Common myeloid progenitor, CD34-positive (primary cell): ENCODE measurements at regions not wholly inside any gene's neighbourhood (a gene's known extent, or its start where the extent isn't known, plus 50 kb on each side); places are given as distances from the start of the nearest gene placed in this dataset.

Source experiments
- CTCF ChIA-PET: fragments of 350-600 bp; sonication (Branson Sonifier 250); formaldehyde crosslinking; loops from one replicate; lab custom pipeline; 2021; ENCODE audit warnings: antibody characterized with exemption; lab: Charles Lee
- POLR2A ChIA-PET: fragments of 350-600 bp; sonication (Branson Sonifier 250); formaldehyde crosslinking; loops from one replicate; lab custom pipeline; 2021; ENCODE audit warnings: antibody characterized with exemption; lab: Charles Lee
- DNase-seq, 3 donors: peaks; one replicate each; pipeline versions ENCODE4 v3.0.0 to v3.0.0-alpha.2; 2013
- H3K27ac ChIP-seq, 2 experiments: 1 replicate in 1 of 2; 2 replicates in 1 of 2; pipeline ENCODE4 v1.7.0; 2013; ENCODE audit warnings: inconsistent platforms in 2 of 2, low read length in 2 of 2, mild to moderate bottlenecking in 2 of 2, low read depth in 1 of 2, moderate library complexity in 1 of 2; ENCODE audit not compliant: severe bottlenecking in 2 of 2, insufficient read depth in 1 of 2, poor library complexity in 1 of 2
- H3K27me3 ChIP-seq, 5 experiments: replicated peaks in 2 of 5; 1 replicate in 3 of 5; 2 replicates in 2 of 5; pipeline versions ENCODE4 v1.6.1 to v1.7.0; 2013; ENCODE audit warnings: low read length in 4 of 5, mild to moderate bottlenecking in 2 of 5, moderate library complexity in 2 of 5, inconsistent platforms in 1 of 5; ENCODE audit not compliant: insufficient read depth in 5 of 5, control insufficient read depth in 4 of 5
- H3K36me3 ChIP-seq, 4 experiments: 1 replicate in 2 of 4; 2 replicates in 2 of 4; pipeline versions ENCODE4 v1.6.1 to v1.7.0; 2013; ENCODE audit warnings: low read length in 3 of 4, control low read depth in 1 of 4, mild to moderate bottlenecking in 1 of 4; ENCODE audit not compliant: control insufficient read depth in 4 of 4, insufficient read depth in 4 of 4
- H3K4me1 ChIP-seq, 4 experiments: 1 replicate in 3 of 4; 2 replicates in 1 of 4; pipeline versions ENCODE4 v1.6.1 to v1.7.1; 2013; ENCODE audit warnings: low read length in 3 of 4, mild to moderate bottlenecking in 3 of 4, control low read depth in 1 of 4, inconsistent platforms in 1 of 4, moderate library complexity in 1 of 4; ENCODE audit not compliant: control insufficient read depth in 4 of 4, insufficient read depth in 4 of 4; ENCODE audit errors: control extremely low read depth in 1 of 4
- H3K4me3 ChIP-seq, 7 experiments: 1 replicate in 4 of 7; 2 replicates in 3 of 7; pipeline versions ENCODE4 v1.5.1 to v1.7.0; 2013; ENCODE audit warnings: mild to moderate bottlenecking in 7 of 7, low read length in 6 of 7, moderate library complexity in 6 of 7, inconsistent platforms in 2 of 7, low read depth in 2 of 7, control low read depth in 1 of 7; ENCODE audit not compliant: insufficient read depth in 4 of 7, control insufficient read depth in 1 of 7; ENCODE audit errors: extremely low read depth in 1 of 7
- H3K9me3 ChIP-seq, 5 experiments: 1 replicate in 4 of 5; 2 replicates in 1 of 5; pipeline versions ENCODE4 v1.6.1 to v1.7.1; 2013; ENCODE audit warnings: low read length in 4 of 5, mild to moderate bottlenecking in 2 of 5, inconsistent platforms in 1 of 5, low read depth in 1 of 5, moderate library complexity in 1 of 5; ENCODE audit not compliant: control insufficient read depth in 4 of 5, insufficient read depth in 2 of 5; ENCODE audit errors: control extremely low read depth in 1 of 5
- WGBS: methylation state at CpG from one replicate; pipeline ENCODE4 v1.1.5; 2013; ENCODE audit not compliant: insufficient coverage; 5-methylcytosine and 5-hydroxymethylcytosine counted together

GRCh38 chr17:5822281-5823060, 238.2 kb upstream of the NLRP1 start:
- WGBS = 89% methylated on average over 14 of the region's 16 CpGs
- H3K4me3 ChIP-seq = no peak overlapping the region

GRCh38 chr17:5823219-5823618, 238.9 kb upstream of the NLRP1 start:
- no peak for DNase-seq
- POLR2A ChIA-PET = no interaction called here
- no peaks in the 10 kb centered on the region for H3K4me1 ChIP-seq
- H3K36me3 ChIP-seq = no peaks in the 10 kb centered on the region
- H3K27ac ChIP-seq = no peak overlapping the region
- peaks cover 0 to 10% (median 0%) of the 10 kb centered on the region in 5 experiments for H3K27me3 ChIP-seq
- H3K4me3 ChIP-seq = no peak overlapping the region
- H3K9me3 ChIP-seq = peaks cover 0 to 12% (median 4%) of the 10 kb centered on the region in 5 experiments
- 80% methylated on average over 1 of the region's 6 CpGs for WGBS
- CTCF ChIA-PET = no interaction called here

More at GRCh38 chr17:5822281-5823060, 238.2 kb upstream of the NLRP1 start:
- peaks cover 0 to 7% (median 4%) of the 10 kb centered on the region in 5 experiments for H3K9me3 ChIP-seq
- no peak for DNase-seq
- no peaks in the 10 kb centered on the region for H3K4me1 ChIP-seq
- no peaks in the 10 kb centered on the region for H3K36me3 ChIP-seq
- H3K27ac ChIP-seq = no peak overlapping the region
- ChIA-PET CTCF (no interaction called here), POLR2A (no interaction called here)
- peaks cover 0 to 17% (median 2%) of the 10 kb centered on the region in 5 experiments for H3K27me3 ChIP-seq

GRCh38 chr17:5825717-5826330, 241.5 kb upstream of the NLRP1 start:
- Histone ChIP-seq H3K9me3 (peaks cover 0 to 16% (median 4%) of the 10 kb centered on the region in 5 experiments), H3K27me3 (peaks cover 0 to 3% (median 1%) of the 10 kb centered on the region in 5 experiments), H3K4me1 (no peaks in the 10 kb centered on the region), H3K4me3 (no peak overlapping the region), H3K36me3 (no peaks in the 10 kb centered on the region), H3K27ac (no peak overlapping the region)
- CTCF ChIA-PET = no interaction called here
- POLR2A ChIA-PET = no interaction called here
- 95% methylated on average over 11 of the region's 11 CpGs for WGBS
- DNase-seq = no peak

- DNase-seq = no peak
- Histone ChIP-seq H3K27me3 (peaks cover 0 to 3% (median 1%) of the 10 kb centered on the region in 5 experiments), H3K9me3 (peaks cover 0 to 16% (median 4%) of the 10 kb centered on the region in 5 experiments), H3K27ac (no peak overlapping the region), H3K36me3 (no peaks in the 10 kb centered on the region), H3K4me1 (no peaks in the 10 kb centered on the region), H3K4me3 (no peak overlapping the region)
- ChIA-PET POLR2A (no interaction called here), CTCF (no interaction called here)
- WGBS = 100% methylated on average over 2 of the region's 2 CpGs
Observed at GRCh38 chr17:5826384-5826783, 242.1 kb upstream of the NLRP1 start.

- POLR2A ChIA-PET = interaction anchor here (0.6 kb wide), 1 partner anchor 39 kb away, joined by 5 read pairs; no protein-coding TSS in a partner anchor
- no peaks in the 10 kb centered on the region for H3K4me1 ChIP-seq
- CTCF ChIA-PET = no interaction called here
- WGBS = no CpG with 5 or more reads among the region's 4 CpGs
- H3K36me3 ChIP-seq = no peaks in the 10 kb centered on the region
- peaks cover 0 to 3% (median 0%) of the 10 kb centered on the region in 5 experiments for H3K27me3 ChIP-seq
- no peak overlapping the region for H3K4me3 ChIP-seq
- H3K9me3 ChIP-seq = peaks cover 0 to 16% (median 4%) of the 10 kb centered on the region in 5 experiments
- H3K27ac ChIP-seq = no peak overlapping the region
- DNase-seq = no peak
Observed at GRCh38 chr17:5830921-5831320, 239.3 kb upstream of the WSCD1 start.

GRCh38 chr17:5832886-5833285, 237.3 kb upstream of the WSCD1 start:
- H3K27me3 ChIP-seq = peaks cover 0 to 3% (median 0%) of the 10 kb centered on the region in 5 experiments
- peaks cover 0 to 7% (median 0%) of the 10 kb centered on the region in 5 experiments for H3K9me3 ChIP-seq
- H3K4me1 ChIP-seq = no peaks in the 10 kb centered on the region
- no peak overlapping the region for H3K4me3 ChIP-seq
- no peak overlapping the region for H3K27ac ChIP-seq
- DNase-seq = no peak
- no peaks in the 10 kb centered on the region for H3K36me3 ChIP-seq
- WGBS = 33% methylated on average over 1 of the region's 1 CpG
- CTCF ChIA-PET = no interaction called here
- POLR2A ChIA-PET = no interaction called here

GRCh38 chr17:5837055-5837491, 233.1 kb upstream of the WSCD1 start:
- no peaks in the 10 kb centered on the region for H3K27me3 ChIP-seq
- no peak overlapping the region for H3K27ac ChIP-seq
- WGBS = 100% methylated on average over 3 of the region's 4 CpGs
- H3K36me3 ChIP-seq = no peaks in the 10 kb centered on the region
- no peak overlapping the region for H3K4me3 ChIP-seq
- ChIA-PET CTCF (no interaction called here), POLR2A (no interaction called here)
- H3K4me1 ChIP-seq = no peaks in the 10 kb centered on the region
- H3K9me3 ChIP-seq = no peaks in the 10 kb centered on the region
- DNase-seq = no peak
